Right lobe of liver (tissue), 6 donors: ENCODE measurements at regions not wholly inside any gene's neighbourhood (a gene's known extent, or its start where the extent isn't known, plus 50 kb on each side); places are given as distances from the start of the nearest gene placed in this dataset.
A peak's percentile ranks its signal among the peaks of the same experiment; 100 is the strongest.

Experiments used
- ATAC-seq, 4 donors: fragments of 200-7000 bp; cut with Tn5 transposase; one replicate each; pipeline ENCODE4 v1.9.1; 2020; ENCODE audit warnings: mild to moderate bottlenecking in 4 of 4, moderate library complexity in 4 of 4
- DNase-seq, 3 donors: peaks; one replicate each; pipeline ENCODE4 v3.0.0-alpha.2; 2020
- H3K27ac ChIP-seq, 3 donors: fragments of 200-600 bp; one replicate each; pipeline ENCODE4 v1.8.0; 2022
- H3K27me3 ChIP-seq, 2 donors: fragments of 200-600 bp; one replicate each; pipeline ENCODE4 v1.8.0; 2022
- H3K36me3 ChIP-seq, 4 donors: fragments of 200-600 bp; sonication (generic) in 1 of 4; one replicate each; pipeline versions ENCODE4 v1.5.1 to v1.8.0; 2017 to 2022; ENCODE audit warnings: control low read depth in 1 of 4
- H3K4me1 ChIP-seq, 4 donors: fragments of 200-600 bp; sonication (generic) in 1 of 4; one replicate each; pipeline versions ENCODE4 v1.5.1 to v1.8.0; 2017 to 2022; ENCODE audit warnings: control low read depth in 1 of 4
- H3K4me3 ChIP-seq, 3 donors: fragments of 200-600 bp; one replicate each; pipeline ENCODE4 v1.8.0; 2022
- H3K9me3 ChIP-seq, 4 donors: fragments of 200-600 bp; sonication (generic) in 1 of 4; one replicate each; pipeline versions ENCODE4 v1.5.1 to v1.8.0; 2017 to 2022; ENCODE audit warnings: control low read depth in 1 of 4
- CTCF ChIP-seq, 4 donors: fragments of 200-600 bp in 3 of 4; fragments of 450-650 bp in 1 of 4; IDR thresholded peaks; one replicate each; pipeline versions ENCODE4 v1.5.1 to v1.8.0; 2016 to 2022; ENCODE audit warnings: antibody characterized with exemption in 4 of 4, mild to moderate bottlenecking in 2 of 4
- POLR2A ChIP-seq: fragments of 450-650 bp; IDR thresholded peaks from one replicate; pipeline ENCODE4 v1.6.1; 2017; ENCODE audit warnings: antibody characterized with exemption, mild to moderate bottlenecking
- WGBS: methylation state at CpG from one replicate; pipeline ENCODE4 v1.1.6; 2018; ENCODE audit warnings: low coverage, low lambda C conversion rate; ENCODE audit not compliant: insufficient coverage; ENCODE audit errors: missing lambda C conversion rate; 5-methylcytosine and 5-hydroxymethylcytosine counted together
- intact Hi-C, 2 donors: fragments of 100-400 bp; cut with DNase I; formaldehyde crosslinking; loops; one replicate each; pipeline versions ENCODE4 v1.11.2 to v1.14.1; 2022
- donor health status: DM: no; HTN: yes; CAD: no.
- donor health status: DM: no; HTN: no; CAD: no.
- donor health status: DM: no; HTN: no; CAD: no.
- donor health status: DM: no; HTN: yes; CAD: no.
- donor health status: DM: no; HTN: yes; CAD: no.

DNA sequence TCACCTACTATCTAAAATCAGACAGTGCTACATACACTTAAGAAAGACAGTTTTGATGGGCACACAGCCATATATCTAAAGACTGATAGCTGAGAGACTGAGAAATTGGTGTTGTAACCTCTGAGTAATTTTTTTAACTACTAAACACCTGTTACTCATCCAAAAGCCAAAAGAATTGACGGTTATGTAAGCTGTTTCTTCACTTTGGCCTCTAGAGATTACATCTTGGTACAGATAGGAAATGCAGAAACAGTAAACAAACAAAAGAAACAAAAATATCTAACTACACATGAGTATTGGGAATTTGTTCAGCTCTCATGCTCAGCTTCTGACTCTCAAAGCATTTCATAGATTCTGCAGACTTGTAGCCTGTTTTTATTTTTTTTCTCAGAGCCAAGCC, 152.1 kb upstream of the GAS1 start:
- Histone ChIP-seq H3K9me3 (no peaks in the 10 kb centered on the region), H3K4me3 (no peak overlapping the region), H3K4me1 (no peaks in the 10 kb centered on the region), H3K36me3 (no peaks in the 10 kb centered on the region), H3K27me3 (no peaks in the 10 kb centered on the region), H3K27ac (no peak overlapping the region)
- no peak for ATAC-seq
- DNase-seq: no peak
- intact Hi-C loops: no loop called here
- WGBS: 50% methylated on average over 1 of the region's 1 CpG
- TF ChIP-seq CTCF (IDR thresholded peaks at IDR 0.05) (no peak), POLR2A (no peak)

GRCh38 chr9:87100001-87100400, 152.7 kb upstream of the GAS1 start:
- Histone ChIP-seq H3K36me3 (no peaks in the 10 kb centered on the region), H3K27me3 (no peaks in the 10 kb centered on the region), H3K4me3 (no peak overlapping the region), H3K4me1 (no peaks in the 10 kb centered on the region), H3K27ac (no peak overlapping the region), H3K9me3 (no peaks in the 10 kb centered on the region)
- no peak for DNase-seq
- 23% methylated on average over 1 of the region's 1 CpG for WGBS
- intact Hi-C loops: no loop called here
- TF ChIP-seq POLR2A: no peak
- ATAC-seq: no peak

- Histone ChIP-seq H3K27ac (no peak overlapping the region), H3K4me3 (no peak overlapping the region), H3K27me3 (no peaks in the 10 kb centered on the region), H3K4me1 (no peaks in the 10 kb centered on the region), H3K36me3 (no peaks in the 10 kb centered on the region), H3K9me3 (no peaks in the 10 kb centered on the region)
- WGBS: 52% methylated on average over 3 of the region's 4 CpGs
- ATAC-seq (no peak), DNase-seq (no peak)
- intact Hi-C loops: no loop called here
- TF ChIP-seq POLR2A: no peak
- TF ChIP-seq CTCF (IDR thresholded peaks at IDR 0.05): no peak
Measured at GRCh38 chr9:87102126-87102525, 154.8 kb upstream of the GAS1 start.

- TF ChIP-seq CTCF (IDR thresholded peaks at IDR 0.05) (peak in 2 of 4 donors; percentile 10 to 36), POLR2A (no peak)
- ATAC-seq: peak in 1 of 4 donors; percentile 53
Measured at GRCh38 chr9:87107072-87107471, 159.8 kb upstream of the GAS1 start.

DNA sequence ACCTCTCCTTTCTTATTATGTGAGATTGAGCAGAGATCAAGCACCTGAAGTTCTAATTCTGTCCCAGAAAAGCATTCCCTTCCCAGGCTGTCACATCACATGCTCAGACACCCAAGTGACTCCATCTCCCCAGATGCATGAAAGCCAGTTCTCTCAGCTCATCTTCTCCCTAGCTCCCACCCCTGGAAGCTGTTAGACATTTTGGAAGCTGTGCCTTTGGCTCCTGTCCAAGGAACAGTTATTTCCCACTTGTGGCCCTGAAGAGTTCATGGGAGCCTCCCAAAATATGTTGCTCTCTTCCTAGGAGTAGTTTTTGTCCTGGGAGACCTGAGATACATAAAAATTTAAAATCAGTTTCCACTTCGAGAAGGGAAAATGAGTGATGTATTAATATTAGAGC, 161.4 kb upstream of the GAS1 start:
- no peak overlapping the region for H3K4me3 ChIP-seq
- WGBS: 22% methylated on average over 1 of the region's 1 CpG

More at GRCh38 chr9:87107072-87107471, 159.8 kb upstream of the GAS1 start:
- no peaks in the 10 kb centered on the region for H3K27me3 ChIP-seq
- no peaks in the 10 kb centered on the region for H3K36me3 ChIP-seq
- DNase-seq: no peak
- 63% methylated on average over 1 of the region's 1 CpG for WGBS
- no peaks in the 10 kb centered on the region for H3K9me3 ChIP-seq
- intact Hi-C loops: no loop called here
- no peaks in the 10 kb centered on the region for H3K4me1 ChIP-seq
- H3K4me3 ChIP-seq: no peak overlapping the region
- H3K27ac ChIP-seq: no peak overlapping the region

More for the DNA sequence above, 161.4 kb upstream of the GAS1 start:
- ATAC-seq (no peak), DNase-seq (no peak)
- Histone ChIP-seq H3K9me3 (no peaks in the 10 kb centered on the region), H3K4me1 (no peaks in the 10 kb centered on the region), H3K27ac (no peak overlapping the region), H3K27me3 (no peaks in the 10 kb centered on the region), H3K36me3 (no peaks in the 10 kb centered on the region)
- TF ChIP-seq CTCF (IDR thresholded peaks at IDR 0.05) (no peak), POLR2A (no peak)
- intact Hi-C loops: no loop called here
